ENCODE measurements at regions not wholly inside any gene's neighbourhood (a gene's known extent, or its start where the extent isn't known, plus 50 kb on each side); places are given as distances from the start of the nearest gene placed in this dataset.

GRCh38 chr12:125604976-125605375 lies 539.7 kb downstream of the AACS start:
- TF ChIP-seq EZH2 (IDR thresholded peaks at IDR 0.05; ENCODE audit: low read depth) = no peak
- TF ChIP-seq CTCF (conservative IDR thresholded peaks at IDR 0.05) = no peak
